Breast epithelium (tissue), 3 donors: ENCODE measurements at regions not wholly inside any gene's neighbourhood (a gene's known extent, or its start where the extent isn't known, plus 50 kb on each side); places are given as distances from the start of the nearest gene placed in this dataset.

Experiments
- POLR2A ChIP-seq: fragments of 450-650 bp; IDR thresholded peaks from one replicate; pipeline ENCODE4 v1.6.1; 2016; ENCODE audit warnings: antibody characterized with exemption, mild to moderate bottlenecking, moderate library complexity
- TF ChIP-seq, protein P1 (sequence below), 3 donors: fragments of 450-650 bp; IDR thresholded peaks; one replicate each; pipeline ENCODE4 v1.5.1; 2016 to 2017; ENCODE audit warnings: antibody characterized with exemption in 3 of 3, mild to moderate bottlenecking in 3 of 3, moderate library complexity in 3 of 3

DNA sequence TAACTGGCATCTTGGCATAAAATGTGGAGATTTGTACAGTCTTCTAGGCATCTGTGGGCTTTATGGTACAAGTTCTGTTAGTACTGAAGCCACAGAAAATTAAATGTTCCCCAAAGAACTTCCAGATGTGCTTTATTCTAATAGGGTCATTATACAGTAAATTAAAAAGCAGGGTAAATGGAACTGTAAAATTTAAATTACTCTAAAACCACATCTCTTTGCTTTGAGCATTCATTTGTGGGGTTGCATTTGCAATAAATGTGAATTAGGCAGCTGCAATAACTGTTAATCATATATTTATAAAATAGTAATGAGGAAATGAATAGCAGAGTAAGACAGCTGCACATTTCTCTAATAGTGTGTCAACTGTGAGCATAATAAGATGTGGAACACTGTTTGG, 151.5 kb downstream of the BUB3 start:
- TF ChIP-seq, protein P1, sequence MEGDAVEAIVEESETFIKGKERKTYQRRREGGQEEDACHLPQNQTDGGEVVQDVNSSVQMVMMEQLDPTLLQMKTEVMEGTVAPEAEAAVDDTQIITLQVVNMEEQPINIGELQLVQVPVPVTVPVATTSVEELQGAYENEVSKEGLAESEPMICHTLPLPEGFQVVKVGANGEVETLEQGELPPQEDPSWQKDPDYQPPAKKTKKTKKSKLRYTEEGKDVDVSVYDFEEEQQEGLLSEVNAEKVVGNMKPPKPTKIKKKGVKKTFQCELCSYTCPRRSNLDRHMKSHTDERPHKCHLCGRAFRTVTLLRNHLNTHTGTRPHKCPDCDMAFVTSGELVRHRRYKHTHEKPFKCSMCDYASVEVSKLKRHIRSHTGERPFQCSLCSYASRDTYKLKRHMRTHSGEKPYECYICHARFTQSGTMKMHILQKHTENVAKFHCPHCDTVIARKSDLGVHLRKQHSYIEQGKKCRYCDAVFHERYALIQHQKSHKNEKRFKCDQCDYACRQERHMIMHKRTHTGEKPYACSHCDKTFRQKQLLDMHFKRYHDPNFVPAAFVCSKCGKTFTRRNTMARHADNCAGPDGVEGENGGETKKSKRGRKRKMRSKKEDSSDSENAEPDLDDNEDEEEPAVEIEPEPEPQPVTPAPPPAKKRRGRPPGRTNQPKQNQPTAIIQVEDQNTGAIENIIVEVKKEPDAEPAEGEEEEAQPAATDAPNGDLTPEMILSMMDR (IDR thresholded peaks at IDR 0.05) = no peak
- TF ChIP-seq POLR2A = no peak
